Karpas-422 (cell line): ENCODE measurements at regions not wholly inside any gene's neighbourhood (a gene's known extent, or its start where the extent isn't known, plus 50 kb on each side); places are given as distances from the start of the nearest gene placed in this dataset. TPM values are rescaled to one million over a fixed set of nuclear protein-coding genes. Genes with fewer than 3 reads are reported as not detected.

ENCODE experiments used
- small RNA-seq: library from RNA; depleted of rRNA; stranded (forward); fragments of <200 nt; gene quantifications from one replicate; pipeline ENCODE3, GENCODE V24; 2014

Small RNAs in the stretch of these regions (small RNA-seq; reads per million reads assigned to genes)
- not detected for gene RF00019
- gene RF00402 = not detected
- not detected for gene RNA5SP461
- not detected for gene RNU6-655P
